GM12892 (cell line): ENCODE measurements at regions not wholly inside any gene's neighbourhood (a gene's known extent, or its start where the extent isn't known, plus 50 kb on each side); places are given as distances from the start of the nearest gene placed in this dataset.

ENCODE experiments used
- DNase-seq: peaks from one replicate; pipeline ENCODE4 v3.0.0; 2011; ENCODE audit not compliant: insufficient read length
- FAIRE-seq: peaks from 2 replicates; lab custom pipeline; 2011; peaks lifted over from hg19 to GRCh38; lab: Jason Lieb, UNC
- POLR2A ChIP-seq: IDR thresholded peaks from 2 replicates; pipeline ENCODE4 v1.6.1; 2011; ENCODE audit warnings: low read depth, low read length, control low read depth
- POLR2AphosphoS5 ChIP-seq: IDR thresholded peaks from 2 replicates; pipeline ENCODE4 v1.6.1; 2011; ENCODE audit warnings: low read depth, low read length, control low read depth
- TAF1 ChIP-seq: IDR thresholded peaks from 2 replicates; pipeline ENCODE4 v1.6.1; 2011; ENCODE audit warnings: low read depth, mild to moderate bottlenecking, control low read depth, low read length, borderline replicate concordance

DNA sequence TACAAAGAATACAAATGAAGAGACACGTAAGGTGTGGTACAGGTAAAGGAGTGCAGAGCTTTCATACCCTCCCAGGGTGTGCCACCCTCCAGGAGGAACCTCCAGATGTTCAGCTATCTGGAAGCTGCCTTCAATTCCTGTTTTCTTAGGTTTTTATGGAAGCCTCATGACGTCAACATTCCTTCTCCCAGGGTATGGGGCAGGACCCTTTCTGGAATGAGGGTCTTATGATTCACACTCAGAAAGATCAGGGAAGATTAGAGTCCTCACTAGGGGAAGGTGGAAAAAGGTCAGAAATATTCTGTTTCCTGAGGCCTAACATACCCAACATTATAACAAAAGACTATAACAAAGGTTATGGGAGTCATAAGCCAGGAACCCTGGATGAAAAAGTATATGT is 99.8 kb upstream of the PLCL2 start:
- TF ChIP-seq TAF1 (no peak), POLR2A (no peak), POLR2AphosphoS5 (no peak)
- DNase-seq (no peak), FAIRE-seq (no peak)

GRCh38 chr3:16785465-16785864 is 99.3 kb upstream of the PLCL2 start:
- DNase-seq (no peak), FAIRE-seq (peak; percentile 5)
- TF ChIP-seq POLR2A (no peak), TAF1 (no peak), POLR2AphosphoS5 (no peak)

DNA sequence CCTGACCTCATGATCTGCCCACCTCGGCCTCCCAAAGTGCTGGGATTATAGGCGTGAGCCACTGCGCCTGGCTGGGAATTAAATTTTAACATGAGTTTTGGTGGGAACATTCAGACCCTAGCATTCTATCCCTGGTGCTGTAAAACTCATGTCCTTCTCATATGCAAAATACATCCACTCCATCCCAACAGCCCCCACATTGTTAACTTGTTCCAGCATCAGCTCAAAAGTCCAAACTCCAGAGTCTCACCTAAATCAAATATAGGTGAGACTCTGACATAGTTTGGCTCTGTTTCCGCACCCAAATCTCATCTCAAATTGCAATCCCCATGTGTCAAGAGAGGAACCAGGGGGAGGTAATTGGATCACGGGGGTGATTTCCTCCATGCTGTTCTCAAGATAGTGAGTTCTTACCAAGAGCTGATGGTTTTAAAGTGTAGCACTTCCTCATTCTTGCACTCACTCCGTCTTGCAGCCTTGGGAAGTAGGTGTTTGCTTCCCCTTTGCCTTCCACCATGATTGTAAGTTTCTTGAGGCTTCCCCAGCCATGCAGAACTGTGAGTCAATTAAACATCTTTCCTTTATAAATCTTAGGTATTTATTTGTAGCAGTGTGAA is 96.2 kb upstream of the PLCL2 start:
- DNase-seq (no peak), FAIRE-seq (no peak)
- TF ChIP-seq POLR2AphosphoS5, result no peak
- no peak for TF ChIP-seq POLR2A
- TF ChIP-seq TAF1, result no peak

DNA sequence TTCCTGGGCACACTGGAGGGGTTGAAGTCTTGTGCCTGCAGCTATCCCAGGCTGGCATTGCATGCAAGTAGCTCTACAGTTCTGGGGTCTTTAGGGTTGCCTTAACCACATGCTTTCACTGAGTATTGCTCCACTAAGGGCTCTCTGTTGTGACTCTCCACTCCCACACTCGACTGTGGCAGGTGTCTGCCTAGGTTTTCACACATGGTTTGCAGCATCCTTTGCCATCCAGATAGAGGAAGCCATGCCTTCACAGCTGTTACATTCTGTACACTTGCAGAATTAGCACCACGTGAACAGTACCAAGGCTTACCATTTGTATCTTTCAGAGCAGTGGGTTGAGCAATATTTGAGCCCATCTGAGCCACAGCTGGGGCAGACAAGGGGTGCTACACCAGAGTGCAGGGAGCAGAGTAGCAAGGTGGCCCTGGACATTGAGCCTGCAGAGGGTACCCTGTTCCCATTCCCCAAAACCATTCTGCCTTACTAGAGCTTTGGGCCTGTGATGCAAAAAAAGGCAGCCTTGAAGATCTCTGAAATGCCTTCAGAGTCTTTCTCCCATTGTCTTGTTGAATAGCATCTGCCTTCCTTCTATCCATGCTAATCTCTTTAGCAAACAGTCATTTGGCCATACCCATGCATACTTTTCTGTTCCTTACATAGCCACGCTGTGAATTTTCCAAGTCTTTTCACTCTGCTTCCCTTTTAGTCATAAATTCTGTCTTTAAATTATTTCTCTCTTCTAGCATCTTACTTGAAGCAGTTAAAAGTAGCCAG is 95.2 kb upstream of the PLCL2 start:
- TF ChIP-seq POLR2A (no peak), POLR2AphosphoS5 (no peak), TAF1 (no peak)
- no peak for FAIRE-seq
- no peak for DNase-seq

DNA sequence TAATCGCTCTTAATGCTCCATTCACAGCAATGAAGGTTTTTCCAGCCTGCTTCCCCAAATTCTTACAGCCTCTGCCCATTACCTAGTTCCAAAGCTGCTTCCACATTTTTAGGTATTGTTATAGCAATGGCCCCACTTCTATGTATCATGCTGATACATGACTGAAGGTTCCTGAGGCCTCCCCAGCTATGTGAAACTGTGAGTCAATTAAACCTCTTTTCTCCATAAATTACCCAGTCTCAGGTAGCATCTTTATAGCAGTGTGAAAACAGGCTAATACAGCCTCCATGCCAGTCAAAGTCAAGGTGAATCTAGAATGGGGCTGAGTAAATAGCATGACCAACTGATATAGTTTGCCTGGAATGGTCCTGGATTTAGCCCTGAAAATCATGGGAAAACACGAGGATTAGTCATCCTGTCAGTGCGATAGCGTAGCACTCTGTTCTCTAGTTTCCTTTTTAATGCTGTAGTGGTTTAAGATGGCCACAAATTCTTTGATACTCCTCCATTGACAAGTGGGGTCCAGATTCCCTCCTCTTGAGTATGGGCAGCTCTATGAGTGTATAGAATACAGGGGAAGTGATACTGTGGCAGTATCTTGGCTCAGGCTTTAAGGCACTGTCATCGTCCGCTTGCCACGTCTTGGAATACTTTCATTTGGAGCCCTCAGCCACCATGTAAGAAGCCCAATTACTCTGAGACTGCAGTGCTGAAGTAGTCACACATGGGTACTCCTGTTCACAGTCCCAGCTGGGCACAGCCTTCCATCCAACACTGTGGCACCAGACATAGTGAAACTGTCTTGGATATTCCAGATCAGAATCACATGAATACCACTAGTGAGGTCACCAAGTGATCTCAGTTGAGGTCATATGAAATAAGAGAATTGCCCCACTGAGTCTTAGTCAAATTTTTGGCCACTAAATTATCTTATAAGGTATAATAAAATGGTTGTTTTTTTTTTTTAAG is 94.0 kb upstream of the PLCL2 start:
- FAIRE-seq, result no peak
- TF ChIP-seq POLR2A, result no peak
- TF ChIP-seq TAF1, result no peak
- TF ChIP-seq POLR2AphosphoS5, result no peak
- DNase-seq, result no peak

GRCh38 chr3:16793321-16793720 is 91.4 kb upstream of the PLCL2 start:
- no peak for FAIRE-seq
- no peak for DNase-seq
- TF ChIP-seq POLR2A (no peak), POLR2AphosphoS5 (no peak), TAF1 (no peak)

- FAIRE-seq (no peak), DNase-seq (no peak)
- TF ChIP-seq POLR2AphosphoS5, result no peak
- TF ChIP-seq TAF1, result no peak
- no peak for TF ChIP-seq POLR2A
These were observed 90.5 kb upstream of the PLCL2 start for GRCh38 chr3:16794257-16794656.

GRCh38 chr3:16795581-16795980 is 89.2 kb upstream of the PLCL2 start:
- FAIRE-seq (peak; percentile 38), DNase-seq (no peak)
- TF ChIP-seq POLR2AphosphoS5, result no peak
- TF ChIP-seq TAF1, result no peak
- no peak for TF ChIP-seq POLR2A

GRCh38 chr3:16797831-16798230 is 86.9 kb upstream of the PLCL2 start:
- FAIRE-seq, result no peak
- TF ChIP-seq POLR2AphosphoS5, result no peak
- no peak for TF ChIP-seq TAF1
- no peak for TF ChIP-seq POLR2A

GRCh38 chr3:16798738-16799137 is 86.0 kb upstream of the PLCL2 start:
- FAIRE-seq (no peak), DNase-seq (no peak)
- no peak for TF ChIP-seq POLR2A
- TF ChIP-seq TAF1, result no peak
- TF ChIP-seq POLR2AphosphoS5, result no peak

More at GRCh38 chr3:16797831-16798230, 86.9 kb upstream of the PLCL2 start:
- no peak for DNase-seq

DNA sequence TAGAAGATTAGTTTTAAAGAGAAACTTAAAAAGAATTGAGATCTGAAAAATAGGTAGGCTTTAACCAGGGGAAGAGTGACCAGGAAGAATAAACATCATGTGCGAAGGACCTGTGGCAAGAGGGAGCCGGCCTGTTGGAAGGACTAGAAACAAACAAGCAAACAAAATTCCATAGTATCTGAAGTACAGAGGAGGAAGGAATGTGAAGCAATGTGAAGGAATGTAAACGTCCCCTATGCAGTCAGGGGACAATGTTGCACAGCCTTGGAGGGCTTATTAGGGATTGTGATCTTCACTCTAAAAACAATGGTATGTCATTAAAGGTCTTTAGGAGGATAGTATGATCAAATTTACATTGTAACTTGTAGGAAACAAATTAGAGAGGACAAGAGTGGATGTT is 84.4 kb upstream of the PLCL2 start:
- no peak for FAIRE-seq
- DNase-seq, result no peak
- TF ChIP-seq POLR2A (no peak), TAF1 (no peak), POLR2AphosphoS5 (no peak)
